Natural killer cell treated with Interleukin-12 subunit alpha and Interleukin-12 subunit beta and Interleukin-15 and Interleukin-18, amount 100 ng/mL, for 72 hours (primary cell): ENCODE measurements at regions not wholly inside any gene's neighbourhood (a gene's known extent, or its start where the extent isn't known, plus 50 kb on each side); places are given as distances from the start of the nearest gene placed in this dataset.

Source experiments
- ATAC-seq, 2 donors: fragments of 150-1000 bp; cut with Tn5 transposase in 1 of 2; sonication (Bioruptor Pico), chemical (Tn5 transposase) in 1 of 2; 2 replicates each; pipeline ENCODE4 v1.10.0; 2021
- DNase-seq: peaks from one replicate; pipeline ENCODE4 v3.0.0; 2022; ENCODE audit warnings: low spot score
- H3K27ac Mint-ChIP-seq, 2 donors: 1 replicate in 1 of 2; 2 replicates in 1 of 2; pipeline ENCODE4 v1.8.0; 2022; ENCODE audit warnings: mixed read lengths in 2 of 2, mild to moderate bottlenecking in 1 of 2, moderate library complexity in 1 of 2
- H3K27me3 Mint-ChIP-seq, 2 donors: 1 replicate in 1 of 2; 2 replicates in 1 of 2; pipeline ENCODE4 v1.8.0; 2022; ENCODE audit warnings: mixed read lengths in 2 of 2
- H3K36me3 Mint-ChIP-seq: one replicate; pipeline ENCODE4 v1.8.0; 2022; ENCODE audit warnings: mixed read lengths
- H3K4me1 Mint-ChIP-seq, 2 donors: 1 replicate in 1 of 2; 2 replicates in 1 of 2; pipeline ENCODE4 v1.8.0; 2022; ENCODE audit warnings: low read depth in 2 of 2, mixed read lengths in 2 of 2, mild to moderate bottlenecking in 1 of 2
- H3K4me3 Mint-ChIP-seq: one replicate; pipeline ENCODE4 v1.8.0; 2022; ENCODE audit warnings: mixed read lengths
- H3K9me3 Mint-ChIP-seq: 2 replicates; pipeline ENCODE4 v1.8.0; 2022; ENCODE audit warnings: mixed read lengths

- DNase-seq (peak; percentile 62), ATAC-seq (peak; percentile 55 to 73)
- no peaks in the 10 kb centered on the region for H3K36me3 Mint-ChIP-seq
- no peak overlapping the region for H3K4me3 Mint-ChIP-seq
- no peaks in the 10 kb centered on the region for H3K27me3 Mint-ChIP-seq
- no peak overlapping the region for H3K27ac Mint-ChIP-seq
- H3K4me1 Mint-ChIP-seq, result peaks cover 0 to 3% of the 10 kb centered on the region in 2 donors
- H3K9me3 Mint-ChIP-seq, result no peaks in the 10 kb centered on the region
Observed at GRCh38 chr11:19311308-19312030, 70.7 kb upstream of the E2F8 start.

GRCh38 chr11:19307498-19307897 is 66.8 kb upstream of the E2F8 start:
- Mint-ChIP-seq H3K4me1 (peaks cover 0 to 3% of the 10 kb centered on the region in 2 donors), H3K9me3 (no peaks in the 10 kb centered on the region), H3K36me3 (no peaks in the 10 kb centered on the region), H3K27ac (no peak overlapping the region), H3K27me3 (peaks cover 8% of the 10 kb centered on the region in 2 donors), H3K4me3 (no peak overlapping the region)
- no peak for ATAC-seq
- no peak for DNase-seq

- DNase-seq, result no peak
- no peaks in the 10 kb centered on the region for H3K36me3 Mint-ChIP-seq
- peaks cover 8% of the 10 kb centered on the region in 2 donors for H3K27me3 Mint-ChIP-seq
- no peak overlapping the region for H3K27ac Mint-ChIP-seq
- no peak overlapping the region for H3K4me3 Mint-ChIP-seq
- H3K9me3 Mint-ChIP-seq, result no peaks in the 10 kb centered on the region
- ATAC-seq, result no peak
- peaks cover 0 to 2% of the 10 kb centered on the region in 2 donors for H3K4me1 Mint-ChIP-seq
Observed at GRCh38 chr11:19306179-19306944, 65.6 kb upstream of the E2F8 start.

GRCh38 chr11:19301361-19301760 is 60.6 kb upstream of the E2F8 start:
- no peak overlapping the region for H3K27ac Mint-ChIP-seq
- no peak for DNase-seq
- peaks cover 16 to 19% of the 10 kb centered on the region in 2 donors for H3K27me3 Mint-ChIP-seq
- H3K4me3 Mint-ChIP-seq, result no peak overlapping the region
- ATAC-seq, result no peak
- no peaks in the 10 kb centered on the region for H3K4me1 Mint-ChIP-seq
- no peaks in the 10 kb centered on the region for H3K36me3 Mint-ChIP-seq
- no peaks in the 10 kb centered on the region for H3K9me3 Mint-ChIP-seq

- Mint-ChIP-seq H3K4me3 (no peak overlapping the region), H3K9me3 (no peaks in the 10 kb centered on the region), H3K27me3 (peaks cover 12 to 13% of the 10 kb centered on the region in 2 donors), H3K4me1 (no peaks in the 10 kb centered on the region), H3K36me3 (no peaks in the 10 kb centered on the region), H3K27ac (no peak overlapping the region)
- no peak for ATAC-seq
- DNase-seq, result no peak
Observed at GRCh38 chr11:19294444-19294843, 53.7 kb upstream of the E2F8 start.

GRCh38 chr11:19291064-19291463 is 50.3 kb upstream of the E2F8 start:
- H3K27ac Mint-ChIP-seq, result no peak overlapping the region
- H3K4me3 Mint-ChIP-seq, result no peak overlapping the region
- H3K27me3 Mint-ChIP-seq, result peaks cover under 1 to 4% of the 10 kb centered on the region in 2 donors
- peaks cover 0 to 3% of the 10 kb centered on the region in 2 donors for H3K4me1 Mint-ChIP-seq
- ATAC-seq, result no peak
- H3K9me3 Mint-ChIP-seq, result no peaks in the 10 kb centered on the region
- no peaks in the 10 kb centered on the region for H3K36me3 Mint-ChIP-seq
- no peak for DNase-seq
